HG03457 (cell line): ENCODE measurements at regions not wholly inside any gene's neighbourhood (a gene's known extent, or its start where the extent isn't known, plus 50 kb on each side); places are given as distances from the start of the nearest gene placed in this dataset.
"Not testable (repeated sequence)": the region's sequence is repeated elsewhere in the genome, so short reads cannot be mapped to it uniquely, and the experiment has no call there.

Experiments used
- ATAC-seq: cut with Tn5 transposase; IDR thresholded peaks from one replicate; pipeline ENCODE4 v1.9.1; 2021; ENCODE audit warnings: moderate number of reproducible peaks; ENCODE audit not compliant: unreplicated experiment

GRCh38 chr5:109989161-109989560, 299.4 kb downstream of the MAN2A1 start:
- no peak for ATAC-seq

GRCh38 chr5:109989994-109990722, 300.4 kb downstream of the MAN2A1 start:
- no peak for ATAC-seq

- no peak for ATAC-seq
Measured at GRCh38 chr5:109990723-109991359, 301.1 kb downstream of the MAN2A1 start.

- no peak for ATAC-seq
Measured at GRCh38 chr5:109992264-109992915, 302.7 kb downstream of the MAN2A1 start.

- ATAC-seq: no peak
Measured at GRCh38 chr5:109994135-109994534, 304.4 kb downstream of the MAN2A1 start.

GRCh38 chr5:109996246-109996645, 306.5 kb downstream of the MAN2A1 start:
- ATAC-seq: no peak

- no peak for ATAC-seq
Measured at GRCh38 chr5:109997161-109997560, 307.4 kb downstream of the MAN2A1 start.

- no peak for ATAC-seq
Measured at GRCh38 chr5:109998208-109998607, 308.5 kb downstream of the MAN2A1 start.

GRCh38 chr5:109998726-109999125, 309.0 kb downstream of the MAN2A1 start:
- no peak for ATAC-seq

- ATAC-seq: no peak
Measured at GRCh38 chr5:110001648-110002047, 311.9 kb downstream of the MAN2A1 start.

- ATAC-seq: no peak
Measured at GRCh38 chr5:110002652-110003051, 312.9 kb downstream of the MAN2A1 start.

- ATAC-seq: not testable (repeated sequence)
Measured at GRCh38 chr5:110005907-110006562, 316.3 kb downstream of the MAN2A1 start.

GRCh38 chr5:110007101-110007500, 317.4 kb downstream of the MAN2A1 start:
- no peak for ATAC-seq

- no peak for ATAC-seq
Measured at GRCh38 chr5:110008131-110008530, 318.4 kb downstream of the MAN2A1 start.

- ATAC-seq: no peak
Measured at GRCh38 chr5:110012145-110012544, 322.4 kb downstream of the MAN2A1 start.

- ATAC-seq: no peak
Measured at GRCh38 chr5:110013017-110013416, 323.3 kb downstream of the MAN2A1 start.

- no peak for ATAC-seq
Measured at GRCh38 chr5:110017854-110018253, 328.1 kb downstream of the MAN2A1 start.

- ATAC-seq: no peak
Measured at GRCh38 chr5:110018509-110018908, 328.8 kb downstream of the MAN2A1 start.

- ATAC-seq: no peak
Measured at GRCh38 chr5:110019119-110019518, 329.4 kb downstream of the MAN2A1 start.

GRCh38 chr5:110019780-110020179, 330.1 kb downstream of the MAN2A1 start:
- ATAC-seq: no peak

- no peak for ATAC-seq
Measured at GRCh38 chr5:110021251-110021650, 331.5 kb downstream of the MAN2A1 start.

GRCh38 chr5:110025160-110025559, 335.4 kb downstream of the MAN2A1 start:
- ATAC-seq: no peak
